ENCODE measurements at regions not wholly inside any gene's neighbourhood (a gene's known extent, or its start where the extent isn't known, plus 50 kb on each side); places are given as distances from the start of the nearest gene placed in this dataset.

DNA sequence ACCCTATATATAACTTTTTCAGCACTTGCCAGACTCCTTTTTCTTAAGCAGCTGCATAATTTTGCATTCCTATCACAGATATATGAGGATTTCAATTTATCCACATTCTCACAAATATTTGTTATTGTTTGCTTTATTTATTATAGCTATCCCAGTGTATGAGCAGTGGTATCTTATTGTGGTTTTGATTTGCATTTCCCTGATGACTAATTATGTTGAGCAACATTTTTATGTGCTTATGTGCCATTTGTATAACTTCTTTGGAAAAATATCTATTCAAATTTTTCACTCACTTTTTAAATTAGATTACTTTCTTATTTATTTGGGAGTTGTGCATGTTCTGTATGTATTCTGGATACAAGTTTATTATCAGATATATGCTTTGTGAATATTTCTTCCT is 361.9 kb downstream of the KCTD8 start:
- Histone ChIP-seq H3K9me3 (replicated peaks; ENCODE audit: control insufficient read depth, insufficient read depth, low read depth, low read length) (peaks cover 2% of the 10 kb centered on the region; the same call in 1 of the 2 replicates), H4K20me1 (replicated peaks; ENCODE audit: control insufficient read depth, insufficient read depth, low read length) (no peaks in the 10 kb centered on the region), H3K4me2 (ENCODE audit: insufficient read depth, low read length) (no peak overlapping the region), H3K27me3 (ENCODE audit: control insufficient read depth in 2 of 2, insufficient read depth in 2 of 2, low read length in 2 of 2) (no peaks in the 10 kb centered on the region), H3K4me3 (no peak overlapping the region), H3K4me1 (replicated peaks in 1 of 2; ENCODE audit: control insufficient read depth in 2 of 2, insufficient read depth in 2 of 2, low read length in 2 of 2) (no peaks in the 10 kb centered on the region), H3K9me1 (ENCODE audit: control insufficient read depth, insufficient read depth, low read length) (no peaks in the 10 kb centered on the region), H3K79me2 (ENCODE audit: control insufficient read depth, insufficient read depth, low read length) (no peaks in the 10 kb centered on the region), H2AFZ (ENCODE audit: low read depth, low read length) (no peak overlapping the region), H3K9ac (ENCODE audit: insufficient read depth in 1 of 2, low read depth in 2 of 2, low read length in 2 of 2) (no peak overlapping the region), H3K36me3 (ENCODE audit: control insufficient read depth, insufficient read depth, low read length) (no peaks in the 10 kb centered on the region), H3K27ac (ENCODE audit: extremely low read depth, low read depth, low read length) (no peak overlapping the region)
- TF ChIP-seq ZNF57 (CRISPR knock-in tag; IDR thresholded peaks at IDR 0.05) (no peak), HDAC3 (IDR thresholded peaks at IDR 0.05; ENCODE audit: borderline replicate concordance, partially characterized antibody) (no peak), TEAD2 (tag; IDR thresholded peaks at IDR 0.05) (no peak), ZNF695 (CRISPR knock-in tag; IDR thresholded peaks at IDR 0.05) (no peak), BCOR (IDR thresholded peaks at IDR 0.05) (no peak), CHAMP1 (IDR thresholded peaks at IDR 0.05) (no peak), CBX8 (IDR thresholded peaks at IDR 0.05; ENCODE audit: borderline replicate concordance, extremely low read depth, low read depth, low read length, poor library complexity, severe bottlenecking) (no peak), ZNF354B (CRISPR knock-in tag; IDR thresholded peaks at IDR 0.05) (no peak), CREB1 (IDR thresholded peaks at IDR 0.05) (no peak), CREB1 (CRISPR knock-in tag; IDR thresholded peaks at IDR 0.05) (no peak), CBFA2T3 (IDR thresholded peaks at IDR 0.05) (no peak)
- no TSS peak for BruUV-seq (replicated peaks)
- intact Hi-C loops (cut with micrococcal nuclease) (no loop called here), in situ Hi-C loops (cut with MboI) (no loop called here)
- ChIA-PET CTCF (ENCODE audit: low intra/inter-chr PET ratio) (no interaction called here), POLR2A (no interaction called here)
- ATAC-seq = no peak
- no peak for DNase-seq (ENCODE audit: extremely low read depth in 1 of 4, low spot score in 3 of 4)
- no peak for FAIRE-seq
